CD14-positive monocyte (primary cell): ENCODE measurements at regions not wholly inside any gene's neighbourhood (a gene's known extent, or its start where the extent isn't known, plus 50 kb on each side); places are given as distances from the start of the nearest gene placed in this dataset.

Source experiments
- DNase-seq, 3 donors: peaks; one replicate each; pipeline ENCODE4 v3.0.0-alpha.2; 2011 to 2022
- H2AFZ ChIP-seq: 2 replicates; pipeline ENCODE4 v1.6.0; 2012; ENCODE audit warnings: mild to moderate bottlenecking, low read depth, low read length, inconsistent platforms; ENCODE audit not compliant: insufficient read depth, poor library complexity, severe bottlenecking
- H3K27ac ChIP-seq, 2 donors: 1 replicate in 1 of 2; 2 replicates in 1 of 2; pipeline ENCODE4 v1.5.1; 2012 to 2013; ENCODE audit warnings: low read length in 2 of 2, control low read depth in 1 of 2, inconsistent platforms in 1 of 2, low read depth in 1 of 2, mild to moderate bottlenecking in 1 of 2
- H3K27me3 ChIP-seq, 2 donors: one replicate each; pipeline versions ENCODE4 v1.6.0 to v1.6.1; 2011 to 2013; ENCODE audit warnings: low read length in 2 of 2; ENCODE audit not compliant: control insufficient read depth in 2 of 2, insufficient read depth in 2 of 2
- H3K36me3 ChIP-seq, 2 donors: replicated peaks in 1 of 2; 1 replicate in 1 of 2; 2 replicates in 1 of 2; pipeline versions ENCODE4 v1.5.1 to v1.6.1; 2012 to 2013; ENCODE audit warnings: low read length in 2 of 2, control low read depth in 1 of 2, inconsistent platforms in 1 of 2, mild to moderate bottlenecking in 1 of 2; ENCODE audit not compliant: insufficient read depth in 2 of 2, control insufficient read depth in 1 of 2
- H3K4me1 ChIP-seq, 2 donors: 1 replicate in 1 of 2; 2 replicates in 1 of 2; pipeline versions ENCODE4 v1.5.1 to v1.6.1; 2012 to 2013; ENCODE audit warnings: low read length in 2 of 2, control low read depth in 1 of 2, inconsistent platforms in 1 of 2, mild to moderate bottlenecking in 1 of 2, moderate library complexity in 1 of 2; ENCODE audit not compliant: insufficient read depth in 2 of 2, control insufficient read depth in 1 of 2
- H3K4me2 ChIP-seq: replicated peaks from 2 replicates; pipeline ENCODE3; 2012; ENCODE audit warnings: low read length, moderate library complexity, mild to moderate bottlenecking; ENCODE audit not compliant: poor library complexity, severe bottlenecking; ENCODE audit errors: extremely low read depth
- H3K4me3 ChIP-seq, 3 experiments: fragments of 200-600 bp in 1 of 3; sonication (generic) in 1 of 3; replicated peaks in 1 of 3; 1 replicate in 2 of 3; 2 replicates in 1 of 3; pipeline ENCODE4 v1.5.1; 2011 to 2013; ENCODE audit warnings: low read length in 3 of 3, mild to moderate bottlenecking in 3 of 3, control low read depth in 2 of 3, low read depth in 2 of 3, inconsistent platforms in 1 of 3, moderate library complexity in 1 of 3
- H3K79me2 ChIP-seq: 2 replicates; pipeline ENCODE4 v1.6.0; 2012; ENCODE audit warnings: mild to moderate bottlenecking, control low read depth, inconsistent platforms, low read length, moderate library complexity; ENCODE audit not compliant: insufficient read depth
- H3K9ac ChIP-seq: 2 replicates; pipeline ENCODE4 v1.6.0; 2017; ENCODE audit warnings: low read length, mild to moderate bottlenecking; ENCODE audit not compliant: insufficient read depth, poor library complexity, severe bottlenecking
- H3K9me3 ChIP-seq, 2 donors: replicated peaks in 1 of 2; 1 replicate in 1 of 2; 2 replicates in 1 of 2; pipeline versions ENCODE4 v1.5.1 to v1.6.1; 2012 to 2013; ENCODE audit warnings: low read length in 2 of 2, control low read depth in 1 of 2; ENCODE audit not compliant: control insufficient read depth in 1 of 2, insufficient read depth in 1 of 2
- H4K20me1 ChIP-seq: 2 replicates; pipeline ENCODE4 v1.6.0; 2012; ENCODE audit warnings: mild to moderate bottlenecking, low read length, control low read depth, moderate library complexity; ENCODE audit not compliant: insufficient read depth
- H3K27ac Mint-ChIP-seq, 7 donors: one replicate each; pipeline ENCODE4 v1.8.0; 2020; ENCODE audit warnings: mild to moderate bottlenecking in 7 of 7, mixed read lengths in 7 of 7, moderate library complexity in 6 of 7, inconsistent platforms in 2 of 7
- H3K27me3 Mint-ChIP-seq, 3 donors: one replicate each; pipeline ENCODE4 v1.8.0; 2021 to 2022; ENCODE audit warnings: low read depth in 3 of 3, mild to moderate bottlenecking in 3 of 3, mixed read lengths in 3 of 3, moderate library complexity in 3 of 3, inconsistent platforms in 1 of 3
- H3K36me3 Mint-ChIP-seq, 2 donors: one replicate each; pipeline ENCODE4 v1.8.0; 2020; ENCODE audit warnings: mixed read lengths in 2 of 2, inconsistent platforms in 1 of 2, mild to moderate bottlenecking in 1 of 2
- H3K4me1 Mint-ChIP-seq: one replicate; pipeline ENCODE4 v1.8.0; 2020; ENCODE audit warnings: mild to moderate bottlenecking, mixed read lengths
- H3K4me3 Mint-ChIP-seq, 2 donors: one replicate each; pipeline ENCODE4 v1.8.0; 2020; ENCODE audit warnings: mild to moderate bottlenecking in 2 of 2, mixed read lengths in 2 of 2, moderate library complexity in 1 of 2
- H3K9me3 Mint-ChIP-seq, 7 donors: one replicate each; pipeline ENCODE4 v1.8.0; 2020 to 2022; ENCODE audit warnings: mixed read lengths in 7 of 7, mild to moderate bottlenecking in 6 of 7, moderate library complexity in 6 of 7, inconsistent platforms in 2 of 7
- CTCF ChIP-seq: fragments of 200-600 bp; IDR thresholded peaks from one replicate; pipeline ENCODE4 v1.8.0; 2022; ENCODE audit warnings: antibody characterized with exemption, mild to moderate bottlenecking
- WGBS: methylation state at CpG from one replicate; pipeline ENCODE4 v1.1.5; 2013; ENCODE audit warnings: missing lambda C conversion rate; ENCODE audit not compliant: insufficient coverage; 5-methylcytosine and 5-hydroxymethylcytosine counted together
- intact Hi-C, 2 donors: fragments of 100-400 bp; cut with micrococcal nuclease; formaldehyde crosslinking; loops; one replicate each; pipeline versions ENCODE4 v1.15.0 to v1.15.1; 2023

GRCh38 chr6:144417681-144418080, 132.5 kb downstream of the UTRN start:
- no peak for TF ChIP-seq CTCF
- intact Hi-C loops, result no loop called here
- H3K27ac ChIP-seq, result no peak overlapping the region
- H3K27ac Mint-ChIP-seq, result no peak overlapping the region
- H3K79me2 ChIP-seq, result peaks cover 75% of the 10 kb centered on the region
- H3K9me3 Mint-ChIP-seq, result no peaks in the 10 kb centered on the region
- no peak overlapping the region for H3K9ac ChIP-seq
- no peaks in the 10 kb centered on the region for H3K27me3 ChIP-seq
- no peaks in the 10 kb centered on the region for H3K27me3 Mint-ChIP-seq
- DNase-seq, result no peak
- H3K9me3 ChIP-seq, result no peaks in the 10 kb centered on the region
- peaks cover 76% of the 10 kb centered on the region for H4K20me1 ChIP-seq
- no peak overlapping the region for H3K4me3 Mint-ChIP-seq
- no peak overlapping the region for H3K4me2 ChIP-seq
- H3K4me3 ChIP-seq, result no peak overlapping the region
- no peaks in the 10 kb centered on the region for H3K4me1 ChIP-seq
- no peak overlapping the region for H2AFZ ChIP-seq
- peaks cover 0 to 11% of the 10 kb centered on the region in 2 donors for H3K36me3 ChIP-seq
- peaks cover 4% of the 10 kb centered on the region for H3K4me1 Mint-ChIP-seq
- peaks cover 5 to 11% of the 10 kb centered on the region in 2 donors for H3K36me3 Mint-ChIP-seq

GRCh38 chr6:144418959-144419545, 133.9 kb downstream of the UTRN start:
- Histone ChIP-seq H3K9ac (no peak overlapping the region), H3K36me3 (peaks cover 8 to 25% of the 10 kb centered on the region in 2 donors), H3K4me1 (no peaks in the 10 kb centered on the region), H3K27ac (no peak overlapping the region), H3K79me2 (peaks cover 65% of the 10 kb centered on the region), H3K27me3 (no peaks in the 10 kb centered on the region), H3K9me3 (no peaks in the 10 kb centered on the region), H2AFZ (no peak overlapping the region), H3K4me2 (no peak overlapping the region), H3K4me3 (no peak overlapping the region), H4K20me1 (peaks cover 63% of the 10 kb centered on the region)
- Mint-ChIP-seq H3K9me3 (no peaks in the 10 kb centered on the region), H3K27me3 (no peaks in the 10 kb centered on the region), H3K27ac (peak overlapping the region in 1 of 7 donors; percentile 6), H3K4me3 (no peak overlapping the region), H3K4me1 (peaks cover 4% of the 10 kb centered on the region), H3K36me3 (peaks cover 18 to 21% of the 10 kb centered on the region in 2 donors)
- TF ChIP-seq CTCF, result no peak
- no CpG with 5 or more reads among the region's 6 CpGs for WGBS
- no peak for DNase-seq
- intact Hi-C loops, result no loop called here
